Mesothelial cell of epicardium (in vitro differentiated cells): ENCODE measurements at regions not wholly inside any gene's neighbourhood (a gene's known extent, or its start where the extent isn't known, plus 50 kb on each side); places are given as distances from the start of the nearest gene placed in this dataset.

Experiments
- DNase-seq, 2 experiments: peaks; one replicate each; pipeline ENCODE4 v3.0.0; 2021; ENCODE audit warnings: low spot score in 2 of 2; ENCODE audit not compliant: unreplicated experiment in 2 of 2
- H3K27ac Mint-ChIP-seq: 2 replicates; pipeline ENCODE4 v1.8.0; 2021; ENCODE audit warnings: mixed read lengths
- H3K27me3 Mint-ChIP-seq: 2 replicates; pipeline ENCODE4 v1.8.0; 2021; ENCODE audit warnings: low read depth, mixed read lengths
- H3K36me3 Mint-ChIP-seq: 2 replicates; pipeline ENCODE4 v1.8.0; 2021; ENCODE audit warnings: mixed read lengths
- H3K4me1 Mint-ChIP-seq: 2 replicates; pipeline ENCODE4 v1.8.0; 2021; ENCODE audit warnings: mixed read lengths
- H3K4me3 Mint-ChIP-seq: 2 replicates; pipeline ENCODE4 v1.8.0; 2021; ENCODE audit warnings: mild to moderate bottlenecking, moderate library complexity, mixed read lengths
- H3K9me3 Mint-ChIP-seq: 2 replicates; pipeline ENCODE4 v1.8.0; 2021; ENCODE audit warnings: mixed read lengths
- TF ChIP-seq, protein P1 (sequence below): fragments of 200-600 bp; sonication (generic); IDR thresholded peaks from one replicate; pipeline ENCODE4 v1.5.0; 2021; ENCODE audit warnings: antibody characterized with exemption; ENCODE audit not compliant: unreplicated experiment

DNA sequence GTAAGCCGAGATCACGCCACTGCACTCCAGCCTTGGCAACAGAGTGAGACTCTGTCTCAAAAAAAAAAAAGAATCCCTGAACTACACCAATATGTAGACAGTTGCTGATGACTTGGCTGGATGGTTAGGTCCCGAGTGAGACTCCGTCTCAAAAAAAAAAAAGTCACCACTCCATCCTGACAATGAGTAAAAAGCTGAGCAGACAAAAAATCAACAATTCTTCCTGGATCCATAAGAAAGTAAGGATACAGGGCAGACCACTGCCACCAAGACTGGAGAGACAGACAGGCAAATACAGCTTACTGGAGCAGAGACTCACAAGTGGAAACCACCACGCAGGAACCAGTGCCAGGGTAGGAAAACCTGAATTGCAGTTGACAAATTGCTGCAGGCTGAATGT, 67.1 kb upstream of the ERCC4 start:
- H3K27me3 Mint-ChIP-seq: peaks cover 34% of the 10 kb centered on the region

DNA sequence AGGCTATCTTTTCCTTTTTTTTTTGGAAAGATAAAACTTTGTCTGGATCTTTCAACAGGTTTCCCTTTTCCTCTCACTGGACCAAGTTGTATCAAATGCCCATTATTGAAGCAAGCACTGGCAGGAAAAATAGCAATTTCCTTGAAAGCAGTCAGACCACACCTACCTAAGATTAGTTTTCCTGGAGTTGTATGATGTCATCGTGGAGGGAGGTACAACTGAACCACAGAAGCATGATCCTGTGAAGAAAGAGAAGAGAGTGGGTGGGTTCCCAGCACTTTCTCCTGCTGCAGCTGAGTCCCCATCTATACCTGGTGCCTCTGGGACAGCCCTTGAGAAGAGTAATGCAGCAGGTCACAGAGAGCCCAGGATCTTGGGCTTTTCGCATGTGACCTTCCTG, 63.6 kb upstream of the ERCC4 start:
- no peaks in the 10 kb centered on the region for H3K36me3 Mint-ChIP-seq
- peaks cover 46% of the 10 kb centered on the region for H3K27me3 Mint-ChIP-seq
- no peaks in the 10 kb centered on the region for H3K9me3 Mint-ChIP-seq
- TF ChIP-seq, protein P1, sequence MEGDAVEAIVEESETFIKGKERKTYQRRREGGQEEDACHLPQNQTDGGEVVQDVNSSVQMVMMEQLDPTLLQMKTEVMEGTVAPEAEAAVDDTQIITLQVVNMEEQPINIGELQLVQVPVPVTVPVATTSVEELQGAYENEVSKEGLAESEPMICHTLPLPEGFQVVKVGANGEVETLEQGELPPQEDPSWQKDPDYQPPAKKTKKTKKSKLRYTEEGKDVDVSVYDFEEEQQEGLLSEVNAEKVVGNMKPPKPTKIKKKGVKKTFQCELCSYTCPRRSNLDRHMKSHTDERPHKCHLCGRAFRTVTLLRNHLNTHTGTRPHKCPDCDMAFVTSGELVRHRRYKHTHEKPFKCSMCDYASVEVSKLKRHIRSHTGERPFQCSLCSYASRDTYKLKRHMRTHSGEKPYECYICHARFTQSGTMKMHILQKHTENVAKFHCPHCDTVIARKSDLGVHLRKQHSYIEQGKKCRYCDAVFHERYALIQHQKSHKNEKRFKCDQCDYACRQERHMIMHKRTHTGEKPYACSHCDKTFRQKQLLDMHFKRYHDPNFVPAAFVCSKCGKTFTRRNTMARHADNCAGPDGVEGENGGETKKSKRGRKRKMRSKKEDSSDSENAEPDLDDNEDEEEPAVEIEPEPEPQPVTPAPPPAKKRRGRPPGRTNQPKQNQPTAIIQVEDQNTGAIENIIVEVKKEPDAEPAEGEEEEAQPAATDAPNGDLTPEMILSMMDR: no peak
- DNase-seq: no peak
- no peak overlapping the region for H3K27ac Mint-ChIP-seq
- H3K4me1 Mint-ChIP-seq: no peaks in the 10 kb centered on the region
- H3K4me3 Mint-ChIP-seq: no peak overlapping the region

More for the DNA sequence above, 67.1 kb upstream of the ERCC4 start:
- H3K4me1 Mint-ChIP-seq: no peaks in the 10 kb centered on the region
- no peaks in the 10 kb centered on the region for H3K9me3 Mint-ChIP-seq
- DNase-seq: no peak
- TF ChIP-seq, protein P1: no peak
- H3K36me3 Mint-ChIP-seq: no peaks in the 10 kb centered on the region
- H3K27ac Mint-ChIP-seq: no peak overlapping the region
- no peak overlapping the region for H3K4me3 Mint-ChIP-seq

DNA sequence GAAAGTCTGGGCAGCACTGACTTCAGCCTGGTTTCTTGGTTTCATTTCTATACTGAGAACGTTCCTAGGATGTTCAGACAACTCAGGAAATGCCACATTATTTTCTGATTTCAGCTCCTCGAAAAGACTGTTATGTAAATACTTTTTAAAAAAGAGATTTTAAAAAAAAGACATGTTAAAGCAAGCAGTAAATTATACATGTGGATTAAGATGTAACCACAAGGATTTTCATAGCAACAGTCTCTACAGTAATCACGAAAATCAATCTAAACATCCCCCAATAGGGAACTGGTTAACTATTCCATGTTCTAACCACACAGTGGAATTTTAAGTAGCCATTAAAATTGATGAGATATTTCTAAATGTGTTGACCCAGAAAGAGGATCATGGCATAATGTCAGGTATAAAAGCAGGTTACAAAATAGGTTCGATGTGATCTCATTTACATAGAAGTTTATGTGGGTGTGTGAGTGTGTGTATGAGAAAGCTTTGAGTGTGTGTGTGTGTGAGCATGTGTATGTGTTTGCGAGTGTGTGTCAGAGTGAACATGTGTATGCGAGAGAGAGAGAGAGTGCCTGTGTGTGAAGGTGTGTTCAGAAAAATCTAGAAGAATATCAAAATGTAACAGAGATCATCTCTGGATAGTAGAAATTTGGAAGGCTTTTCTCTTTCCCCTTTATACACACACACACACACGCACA, 63.0 kb upstream of the ERCC4 start:
- no peak overlapping the region for H3K4me3 Mint-ChIP-seq
- no peaks in the 10 kb centered on the region for H3K36me3 Mint-ChIP-seq
- peaks cover 45% of the 10 kb centered on the region for H3K27me3 Mint-ChIP-seq
- no peaks in the 10 kb centered on the region for H3K9me3 Mint-ChIP-seq
- H3K4me1 Mint-ChIP-seq: no peaks in the 10 kb centered on the region
- H3K27ac Mint-ChIP-seq: no peak overlapping the region
- TF ChIP-seq, protein P1: no peak
- DNase-seq: no peak

DNA sequence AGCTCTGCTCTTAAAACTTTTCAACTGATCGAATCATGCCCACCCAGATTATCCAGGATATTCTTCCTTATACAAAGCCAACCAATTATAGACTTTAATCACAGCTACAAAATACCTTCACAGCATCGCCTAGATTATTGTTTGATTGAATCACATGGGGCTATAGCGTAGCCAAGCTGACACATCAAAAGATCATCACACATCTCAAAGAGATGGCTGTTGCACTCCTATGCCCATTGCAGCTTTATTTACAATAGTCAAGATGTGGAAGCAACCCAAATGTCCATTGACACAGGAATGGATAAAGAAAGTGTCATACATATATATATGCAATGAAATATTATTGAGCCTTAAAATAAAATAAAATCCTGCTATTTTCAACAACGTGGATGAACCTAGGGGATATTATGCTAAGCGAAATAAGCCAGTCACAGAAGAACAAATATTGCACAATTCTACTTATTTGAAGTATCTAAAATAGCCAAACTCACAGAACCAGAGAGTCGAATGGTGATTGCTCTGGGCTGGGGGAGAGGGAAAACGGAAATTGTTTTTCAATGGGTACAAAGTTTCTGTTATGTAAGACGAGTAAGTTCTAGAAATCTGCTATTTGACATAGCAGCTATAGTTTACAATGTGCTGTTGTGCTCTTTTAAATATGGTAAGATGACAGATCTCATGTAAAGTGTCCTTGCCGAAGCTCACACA, 60.9 kb upstream of the ERCC4 start:
- Mint-ChIP-seq H3K9me3 (peaks cover 3% of the 10 kb centered on the region), H3K27ac (no peak overlapping the region), H3K27me3 (peaks cover 36% of the 10 kb centered on the region), H3K4me1 (no peaks in the 10 kb centered on the region), H3K36me3 (no peaks in the 10 kb centered on the region), H3K4me3 (no peak overlapping the region)
- DNase-seq: no peak
- TF ChIP-seq, protein P1: no peak

DNA sequence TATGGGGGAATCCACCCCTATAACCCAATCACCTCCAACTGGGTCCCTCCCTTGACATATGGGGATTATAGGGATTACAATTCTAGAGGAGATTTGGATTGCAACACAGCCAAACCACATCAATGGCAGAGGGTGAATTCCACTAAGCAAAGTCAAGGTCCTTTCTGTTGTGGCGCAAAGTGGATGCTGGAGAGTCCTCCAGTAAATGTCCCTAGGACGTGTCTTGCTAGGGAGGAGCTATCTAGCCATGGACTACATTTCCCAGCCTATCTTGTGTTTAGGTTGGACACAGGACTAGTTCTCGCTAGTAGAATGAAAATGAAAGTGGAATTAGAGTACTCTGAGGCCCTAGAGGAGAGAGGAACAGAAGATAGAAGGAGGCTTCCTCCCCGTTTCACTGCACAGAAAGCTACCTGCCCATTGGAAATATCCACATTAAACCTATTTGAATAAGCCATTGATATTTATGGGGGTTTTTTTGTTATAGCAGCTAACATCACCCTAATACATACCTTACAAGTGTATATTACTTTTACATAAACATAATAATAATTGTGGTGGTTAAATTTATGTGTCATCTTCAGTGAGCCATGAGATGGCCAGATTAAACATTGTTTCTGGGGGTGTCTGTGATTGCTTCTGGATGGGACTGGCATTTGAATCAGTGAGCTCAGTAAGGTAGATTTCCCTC, 56.7 kb upstream of the ERCC4 start:
- no peaks in the 10 kb centered on the region for H3K36me3 Mint-ChIP-seq
- H3K9me3 Mint-ChIP-seq: peaks cover 3% of the 10 kb centered on the region
- H3K4me1 Mint-ChIP-seq: no peaks in the 10 kb centered on the region
- peaks cover 32% of the 10 kb centered on the region for H3K27me3 Mint-ChIP-seq
- no peak for DNase-seq
- TF ChIP-seq, protein P1: no peak
- no peak overlapping the region for H3K4me3 Mint-ChIP-seq
- no peak overlapping the region for H3K27ac Mint-ChIP-seq
